OCI-LY7 (cell line): ENCODE measurements at regions not wholly inside any gene's neighbourhood (a gene's known extent, or its start where the extent isn't known, plus 50 kb on each side); places are given as distances from the start of the nearest gene placed in this dataset.

Experiments
- BruUV-seq: library from RNA; stranded (reverse); fragments of 400-500 nt; replicated peaks from 2 replicates; lab custom pipeline; 2021; lab: Mats Ljungman, UMichigan
- CTCF ChIA-PET: fragments of 300-600 bp; sonication (Branson Sonifier 250); formaldehyde crosslinking; loops from one replicate; lab custom pipeline; 2022; ENCODE audit warnings: antibody characterized with exemption; ENCODE audit not compliant: unreplicated experiment; lab: Charles Lee
- POLR2A ChIA-PET: fragments of 300-600 bp; sonication (Branson Sonifier 250); formaldehyde crosslinking; loops from one replicate; lab custom pipeline; 2022; ENCODE audit warnings: antibody characterized with exemption; lab: Charles Lee
- DNase-seq: peaks from one replicate; pipeline ENCODE4 v3.0.0-alpha.2; 2015; ENCODE audit warnings: low spot score
- H2AFZ ChIP-seq: fragments of 200-600 bp; sonication (generic), shearing (Covaris generic); 2 replicates; pipeline ENCODE4 v1.6.1; 2014; ENCODE audit warnings: mild to moderate bottlenecking, antibody characterized with exemption, low read length, moderate library complexity
- H3K27ac ChIP-seq: fragments of 200-600 bp; sonication (generic); 2 replicates; pipeline ENCODE4 v1.5.1; 2014; ENCODE audit warnings: mixed run types, low read depth, mild to moderate bottlenecking, moderate library complexity, low read length, inconsistent platforms; ENCODE audit not compliant: poor library complexity, severe bottlenecking
- H3K36me3 ChIP-seq: fragments of 200-600 bp; sonication (generic); 2 replicates; pipeline ENCODE4 v1.6.1; 2014; ENCODE audit warnings: mild to moderate bottlenecking, antibody characterized with exemption, low read length, moderate library complexity, mixed read lengths; ENCODE audit not compliant: insufficient read depth
- H3K4me1 ChIP-seq: fragments of 200-600 bp; sonication (generic); 2 replicates; pipeline ENCODE4 v1.5.1; 2014; ENCODE audit warnings: mild to moderate bottlenecking, low read length; ENCODE audit not compliant: insufficient read depth, poor library complexity, severe bottlenecking
- H3K4me2 ChIP-seq: fragments of 200-600 bp; sonication (generic); 2 replicates; pipeline ENCODE4 v1.6.1; 2014; ENCODE audit warnings: mild to moderate bottlenecking, low read length
- H3K4me3 ChIP-seq: fragments of 200-600 bp; sonication (generic); 2 replicates; pipeline ENCODE4 v1.5.1; 2014; ENCODE audit warnings: mild to moderate bottlenecking, low read depth, low read length; ENCODE audit not compliant: poor library complexity, severe bottlenecking
- H3K79me2 ChIP-seq: fragments of 200-600 bp; sonication (generic); 2 replicates; pipeline ENCODE4 v1.6.1; 2016; ENCODE audit warnings: low read depth, mild to moderate bottlenecking, low read length, moderate library complexity, mixed read lengths; ENCODE audit not compliant: insufficient read depth
- H3K9me2 ChIP-seq: fragments of 200-600 bp; sonication (generic); 2 replicates; pipeline ENCODE4 v1.6.1; 2016; ENCODE audit warnings: mild to moderate bottlenecking, low read length, mixed read lengths; ENCODE audit not compliant: insufficient read depth
- H3K9me3 ChIP-seq: fragments of 200-600 bp; sonication (generic); 2 replicates; pipeline ENCODE4 v1.6.1; 2014; ENCODE audit warnings: mild to moderate bottlenecking, mixed run types, low read length, mixed read lengths
- H4K20me1 ChIP-seq: fragments of 200-600 bp; sonication (generic); 2 replicates; pipeline ENCODE4 v1.6.1; 2014; ENCODE audit warnings: mild to moderate bottlenecking, antibody characterized with exemption, low read length, moderate library complexity, mixed read lengths; ENCODE audit not compliant: insufficient read depth
- EZH2phosphoT487 ChIP-seq: fragments of 200-600 bp; sonication (generic); IDR thresholded peaks from 2 replicates; pipeline ENCODE4 v1.6.1; 2018; ENCODE audit warnings: low read depth, borderline replicate concordance, mild to moderate bottlenecking, mixed run types, antibody characterized with exemption, low read length, moderate library complexity, mixed read lengths
- intact Hi-C: fragments of 100-400 bp; cut with micrococcal nuclease; formaldehyde crosslinking; loops from one replicate; pipeline ENCODE4 v1.10.0; 2022; ENCODE audit not compliant: unreplicated experiment
- TF ChIP-seq, protein P1 (sequence below): fragments of 200-600 bp; sonication (generic); conservative IDR thresholded peaks from 2 replicates; pipeline ENCODE4 v1.5.1; 2014; ENCODE audit warnings: mild to moderate bottlenecking, antibody characterized with exemption, low read length, moderate library complexity, mixed read lengths

DNA sequence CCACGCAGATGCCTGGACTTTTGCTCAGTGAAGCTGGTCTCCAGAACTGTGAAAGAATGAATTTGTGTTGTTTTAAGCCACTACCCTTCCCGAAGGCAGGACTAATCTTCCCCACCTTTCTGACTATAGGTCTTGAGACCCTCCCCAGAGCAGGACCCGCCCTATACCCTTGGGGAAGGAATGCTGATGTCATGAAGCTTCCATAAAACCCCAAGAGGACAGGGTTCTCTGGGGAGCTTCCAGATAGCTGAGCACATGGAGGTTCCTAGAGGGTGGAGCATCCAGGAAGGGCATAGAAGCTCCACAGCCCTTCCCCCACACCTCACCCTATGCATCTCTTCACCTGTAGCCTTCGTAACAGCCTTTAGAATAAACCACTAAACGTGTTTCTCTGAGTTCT lies 287.8 kb downstream of the SOX9 start:
- no peaks in the 10 kb centered on the region for H3K79me2 ChIP-seq
- POLR2A ChIA-PET = no interaction called here
- no peak overlapping the region for H3K4me2 ChIP-seq

GRCh38 chr17:72409405-72410002 lies 288.7 kb downstream of the SOX9 start:
- no peaks in the 10 kb centered on the region for H3K9me2 ChIP-seq
- no peaks in the 10 kb centered on the region for H4K20me1 ChIP-seq
- H3K9me3 ChIP-seq = no peaks in the 10 kb centered on the region
- CTCF ChIA-PET = no interaction called here
- no peaks in the 10 kb centered on the region for H3K79me2 ChIP-seq
- H3K36me3 ChIP-seq = no peaks in the 10 kb centered on the region
- H3K27ac ChIP-seq = no peak overlapping the region
- peak; percentile 44 for DNase-seq
- peaks cover 11% of the 10 kb centered on the region for H3K4me1 ChIP-seq
- peak overlapping the region; percentile 65; the same call in 1 of the 2 replicates for H2AFZ ChIP-seq
- H3K4me3 ChIP-seq = no peak overlapping the region
- TF ChIP-seq, protein P1, sequence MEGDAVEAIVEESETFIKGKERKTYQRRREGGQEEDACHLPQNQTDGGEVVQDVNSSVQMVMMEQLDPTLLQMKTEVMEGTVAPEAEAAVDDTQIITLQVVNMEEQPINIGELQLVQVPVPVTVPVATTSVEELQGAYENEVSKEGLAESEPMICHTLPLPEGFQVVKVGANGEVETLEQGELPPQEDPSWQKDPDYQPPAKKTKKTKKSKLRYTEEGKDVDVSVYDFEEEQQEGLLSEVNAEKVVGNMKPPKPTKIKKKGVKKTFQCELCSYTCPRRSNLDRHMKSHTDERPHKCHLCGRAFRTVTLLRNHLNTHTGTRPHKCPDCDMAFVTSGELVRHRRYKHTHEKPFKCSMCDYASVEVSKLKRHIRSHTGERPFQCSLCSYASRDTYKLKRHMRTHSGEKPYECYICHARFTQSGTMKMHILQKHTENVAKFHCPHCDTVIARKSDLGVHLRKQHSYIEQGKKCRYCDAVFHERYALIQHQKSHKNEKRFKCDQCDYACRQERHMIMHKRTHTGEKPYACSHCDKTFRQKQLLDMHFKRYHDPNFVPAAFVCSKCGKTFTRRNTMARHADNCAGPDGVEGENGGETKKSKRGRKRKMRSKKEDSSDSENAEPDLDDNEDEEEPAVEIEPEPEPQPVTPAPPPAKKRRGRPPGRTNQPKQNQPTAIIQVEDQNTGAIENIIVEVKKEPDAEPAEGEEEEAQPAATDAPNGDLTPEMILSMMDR = no peak
- TF ChIP-seq EZH2phosphoT487 = no peak
- H3K4me2 ChIP-seq = peak overlapping the region; percentile 14; the same call in 1 of the 2 replicates
- intact Hi-C loops = no loop called here
- POLR2A ChIA-PET = interaction anchor here (0.7 to 1.5 kb wide), 2 partner anchors 26 to 735 kb away, joined by 3 read pairs; no protein-coding TSS in a partner anchor
- no TSS peak for BruUV-seq

More for the DNA sequence above, 287.8 kb downstream of the SOX9 start:
- no peaks in the 10 kb centered on the region for H3K9me2 ChIP-seq
- H3K9me3 ChIP-seq = no peaks in the 10 kb centered on the region
- peaks cover 11% of the 10 kb centered on the region for H3K4me1 ChIP-seq
- intact Hi-C loops = no loop called here
- H2AFZ ChIP-seq = no peak overlapping the region
- H3K27ac ChIP-seq = no peak overlapping the region
- no peaks in the 10 kb centered on the region for H4K20me1 ChIP-seq
- H3K4me3 ChIP-seq = no peak overlapping the region
- CTCF ChIA-PET = no interaction called here
- no peak for DNase-seq
- no peaks in the 10 kb centered on the region for H3K36me3 ChIP-seq
- no TSS peak for BruUV-seq
- TF ChIP-seq, protein P1 = no peak

DNA sequence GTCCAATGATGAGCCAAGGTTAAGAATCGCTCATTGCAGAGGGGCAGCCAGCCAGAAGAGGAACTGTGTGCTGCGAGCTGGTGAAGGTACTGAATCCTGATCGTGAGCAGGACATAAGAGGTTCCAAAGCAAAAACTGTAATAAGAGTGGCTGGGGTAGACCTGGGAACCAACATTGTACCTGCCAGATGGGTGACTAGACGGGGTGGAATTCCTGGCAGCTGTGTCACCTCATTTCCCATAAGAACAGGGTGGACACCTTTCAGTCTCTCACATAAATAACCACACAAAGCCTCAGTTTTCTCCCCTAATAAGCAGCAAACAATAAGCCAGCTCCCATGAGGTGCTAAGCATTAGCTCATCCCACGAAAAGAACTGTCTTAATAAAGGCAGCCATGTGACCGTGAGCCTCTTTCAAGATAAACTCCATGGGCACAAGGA lies 290.3 kb downstream of the SOX9 start:
- H3K4me2 ChIP-seq = no peak overlapping the region
- H3K36me3 ChIP-seq = no peaks in the 10 kb centered on the region
- no peaks in the 10 kb centered on the region for H3K9me2 ChIP-seq
- no peaks in the 10 kb centered on the region for H4K20me1 ChIP-seq
- no TSS peak for BruUV-seq
- H3K4me1 ChIP-seq = peaks cover 11% of the 10 kb centered on the region
- H3K27ac ChIP-seq = no peak overlapping the region
- no peak for TF ChIP-seq EZH2phosphoT487
- TF ChIP-seq, protein P1 = no peak
- H3K4me3 ChIP-seq = no peak overlapping the region
- no peaks in the 10 kb centered on the region for H3K9me3 ChIP-seq
- H2AFZ ChIP-seq = no peak overlapping the region
- ChIA-PET CTCF (no interaction called here), POLR2A (interaction anchor here (1.2 to 1.5 kb wide), 2 partner anchors 16 to 27 kb away, joined by 3 read pairs; no protein-coding TSS in a partner anchor)
- H3K79me2 ChIP-seq = no peaks in the 10 kb centered on the region
- DNase-seq = no peak
- intact Hi-C loops = no loop called here
